ENCODE measurements at regions not wholly inside any gene's neighbourhood (a gene's known extent, or its start where the extent isn't known, plus 50 kb on each side); places are given as distances from the start of the nearest gene placed in this dataset.

DNA sequence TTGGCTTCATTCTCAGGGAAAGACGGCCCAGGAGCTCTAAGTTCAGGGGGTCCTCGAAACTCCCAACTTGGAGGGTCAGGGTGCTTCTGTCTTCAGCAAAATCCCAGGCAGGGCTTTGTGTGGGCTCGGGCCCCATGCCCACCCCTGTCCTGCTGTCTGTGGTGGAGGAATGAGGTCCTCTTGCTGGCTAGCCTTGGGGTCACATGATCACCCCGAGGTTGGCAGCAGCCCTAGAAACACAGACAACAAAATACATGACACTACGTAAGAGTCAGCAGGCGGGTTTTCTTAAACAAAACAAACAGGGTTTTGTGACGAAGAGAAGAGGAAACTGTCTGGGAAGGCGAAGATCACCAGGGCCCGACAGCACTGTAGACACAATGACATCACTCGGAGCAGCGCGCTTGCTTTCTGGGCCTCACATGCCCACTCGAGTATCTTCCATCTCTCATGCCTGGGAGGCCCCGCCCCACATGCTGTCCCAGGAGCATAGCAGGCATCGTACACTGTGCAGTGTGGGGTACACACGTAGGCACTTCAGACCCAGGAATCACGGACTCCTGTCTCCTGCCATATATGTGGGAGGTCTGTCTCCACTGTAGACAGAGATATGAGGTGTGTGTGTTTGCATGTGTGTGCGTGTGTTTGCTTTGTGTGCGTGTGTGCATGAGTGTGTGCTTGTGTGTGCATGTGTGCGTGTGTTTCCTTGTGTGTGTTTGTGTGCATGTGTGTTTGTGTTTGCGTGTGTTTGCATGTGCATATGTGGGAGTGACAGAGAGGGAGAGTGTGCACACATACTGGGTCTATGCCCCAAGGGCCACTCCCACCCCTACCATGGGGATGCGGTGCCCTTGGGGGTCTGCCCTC lies 94.7 kb downstream of the SIK1 start:
- Histone ChIP-seq H3K4me2 (ENCODE audit: low read length) (peak overlapping the region; percentile 42), H3K79me2 (ENCODE audit: control insufficient read depth, insufficient read depth, low read length, poor library complexity) (no peaks in the 10 kb centered on the region), H3K4me1 (ENCODE audit: control insufficient read depth in 1 of 2, insufficient read depth in 2 of 2, low read length in 2 of 2) (peaks cover 21 to 31% of the 10 kb centered on the region in 2 experiments), H3K27ac (ENCODE audit: low read depth, low read length) (peak overlapping the region; percentile 93), H2BK5ac (ENCODE audit: low read depth, low read length, poor library complexity) (peak overlapping the region; percentile 32), H4K8ac (ENCODE audit: low read depth, low read length) (peak overlapping the region; percentile 21), H2BK120ac (ENCODE audit: insufficient read depth, low read length, poor library complexity) (peak overlapping the region; percentile 46), H4K12ac (ENCODE audit: low read depth, low read length) (no peak overlapping the region), H3K36me3 (ENCODE audit: control insufficient read depth in 1 of 2, insufficient read depth in 2 of 2, low read length in 2 of 2) (no peaks in the 10 kb centered on the region), H3K9me3 (ENCODE audit: insufficient read depth, low read depth, low read length) (peaks cover 14% of the 10 kb centered on the region), H3K14ac (ENCODE audit: low read length) (peak overlapping the region; percentile 27), H3K23ac (ENCODE audit: low read length) (no peak overlapping the region), H3K79me1 (ENCODE audit: low read length) (peaks cover 34% of the 10 kb centered on the region), H4K91ac (ENCODE audit: low read depth, low read length) (peak overlapping the region; percentile 55), H3K4ac (ENCODE audit: low read depth, low read length) (no peak overlapping the region), H3K4me3 (ENCODE audit: low read depth, low read length) (peak overlapping the region; percentile 32), H2AFZ (ENCODE audit: insufficient read depth, low read length, poor library complexity) (no peak overlapping the region), H3K18ac (ENCODE audit: low read length) (peak overlapping the region; percentile 2), H2BK12ac (ENCODE audit: low read length) (peak overlapping the region; percentile 51), H3K9ac (ENCODE audit: low read length) (no peak overlapping the region), H2AK5ac (ENCODE audit: low read length) (peak overlapping the region; percentile 56), H3K27me3 (ENCODE audit: insufficient read depth, low read length) (no peaks in the 10 kb centered on the region)
- WGBS (ENCODE audit: extremely low coverage, insufficient coverage, insufficient read length) = no CpG with 5 or more reads among the region's 22 CpGs
- DNase-seq = peak in 1 of 2 donors; percentile 41

DNA sequence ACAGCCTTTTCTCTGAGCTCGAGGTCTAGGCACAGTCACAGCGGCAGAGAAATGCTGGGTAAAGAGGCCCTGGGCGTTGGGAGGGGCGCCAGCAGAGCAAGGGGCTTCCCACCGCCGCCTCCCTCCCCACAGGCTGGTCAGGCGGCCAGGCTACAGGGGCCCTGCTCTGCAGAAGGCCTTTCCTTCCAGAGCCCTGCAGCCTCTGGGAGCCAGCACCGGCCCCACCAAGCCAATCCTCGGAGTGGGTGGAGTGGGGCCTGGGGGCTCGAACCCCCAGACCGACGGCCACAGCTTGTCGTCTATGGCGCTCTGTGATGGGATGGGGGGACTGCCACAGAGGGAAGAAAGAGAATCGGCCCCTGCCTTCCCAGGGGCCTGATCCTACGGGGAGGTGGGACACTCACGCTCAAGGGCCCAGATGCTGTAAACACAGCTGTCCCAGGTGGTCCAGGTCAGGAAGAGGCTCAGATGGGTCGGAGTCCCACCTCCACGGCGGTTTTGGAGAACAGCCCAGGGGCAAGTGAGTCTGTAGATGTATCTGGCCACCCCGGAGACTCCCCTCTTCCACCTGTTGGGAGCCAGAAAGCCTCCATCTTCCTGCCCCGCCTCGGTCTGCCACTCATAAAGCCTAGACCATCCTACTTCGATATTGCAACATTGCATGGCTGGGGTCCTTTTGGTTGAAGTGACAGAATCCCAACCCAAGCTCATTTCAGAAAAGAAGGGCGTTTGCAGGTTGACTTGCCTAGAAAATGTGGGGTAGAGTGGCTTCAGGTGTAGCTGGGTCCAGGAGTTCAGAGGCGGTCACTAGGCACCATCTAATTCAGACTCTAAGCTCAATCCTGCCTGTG lies 95.6 kb downstream of the SIK1 start:
- no peak overlapping the region for H3K4me2 ChIP-seq (ENCODE audit: low read length)
- H3K79me2 ChIP-seq (ENCODE audit: control insufficient read depth, insufficient read depth, low read length, poor library complexity) = no peaks in the 10 kb centered on the region
- H3K4me1 ChIP-seq (ENCODE audit: control insufficient read depth in 1 of 2, insufficient read depth in 2 of 2, low read length in 2 of 2) = peaks cover 21 to 31% of the 10 kb centered on the region in 2 experiments
- H3K27ac ChIP-seq (ENCODE audit: low read depth, low read length) = peak overlapping the region; percentile 93
- peak overlapping the region; percentile 55 for H4K91ac ChIP-seq (ENCODE audit: low read depth, low read length)
- no peak overlapping the region for H2AFZ ChIP-seq (ENCODE audit: insufficient read depth, low read length, poor library complexity)
- H2BK12ac ChIP-seq (ENCODE audit: low read length) = peak overlapping the region; percentile 67
- H3K14ac ChIP-seq (ENCODE audit: low read length) = peak overlapping the region; percentile 41
- peaks cover 34% of the 10 kb centered on the region for H3K79me1 ChIP-seq (ENCODE audit: low read length)
- peak overlapping the region; percentile 46 for H2BK120ac ChIP-seq (ENCODE audit: insufficient read depth, low read length, poor library complexity)
- peak overlapping the region; percentile 21 for H4K8ac ChIP-seq (ENCODE audit: low read depth, low read length)
- H3K4me3 ChIP-seq (ENCODE audit: low read depth, low read length) = no peak overlapping the region
- no CpG with 5 or more reads among the region's 26 CpGs for WGBS (ENCODE audit: extremely low coverage, insufficient coverage, insufficient read length)
- no peak for DNase-seq
- H3K27me3 ChIP-seq (ENCODE audit: insufficient read depth, low read length) = no peaks in the 10 kb centered on the region
- peak overlapping the region; percentile 32 for H2BK5ac ChIP-seq (ENCODE audit: low read depth, low read length, poor library complexity)
- H2AK5ac ChIP-seq (ENCODE audit: low read length) = peak overlapping the region; percentile 56
- H3K4ac ChIP-seq (ENCODE audit: low read depth, low read length) = no peak overlapping the region
- H4K12ac ChIP-seq (ENCODE audit: low read depth, low read length) = no peak overlapping the region
- H3K9me3 ChIP-seq (ENCODE audit: insufficient read depth, low read depth, low read length) = peaks cover 9% of the 10 kb centered on the region
- no peak overlapping the region for H3K23ac ChIP-seq (ENCODE audit: low read length)
- no peak overlapping the region for H3K18ac ChIP-seq (ENCODE audit: low read length)
- H3K9ac ChIP-seq (ENCODE audit: low read length) = no peak overlapping the region
- H3K36me3 ChIP-seq (ENCODE audit: control insufficient read depth in 1 of 2, insufficient read depth in 2 of 2, low read length in 2 of 2) = no peaks in the 10 kb centered on the region

DNA sequence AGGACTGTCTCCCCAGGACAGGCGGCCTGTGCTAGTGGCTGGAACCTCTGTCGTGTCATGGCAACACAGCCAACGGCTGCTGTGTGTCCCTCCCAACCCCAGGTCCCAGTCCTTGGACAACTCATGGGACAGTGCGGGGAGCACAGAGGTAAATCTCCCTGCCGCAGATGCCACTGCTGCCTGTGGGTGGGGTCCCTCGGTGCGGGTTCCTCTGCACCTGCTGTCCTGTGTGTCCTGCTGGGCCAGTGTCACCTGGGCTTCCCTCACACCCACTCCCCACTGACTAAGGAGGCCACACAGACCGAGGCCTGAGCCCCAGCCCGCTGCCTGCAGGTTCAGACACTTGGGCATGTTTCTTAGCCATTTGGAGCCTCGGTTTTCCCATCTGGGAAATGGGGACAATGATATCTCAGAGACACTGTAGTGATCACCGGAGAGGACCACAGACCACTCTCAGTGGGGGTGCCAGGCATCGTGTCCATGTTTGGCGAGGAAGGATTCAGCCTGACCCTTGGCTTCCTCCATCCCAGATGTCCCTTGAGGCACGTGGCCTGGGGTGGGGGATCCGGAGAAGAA lies 96.5 kb downstream of the SIK1 start:
- no peak overlapping the region for H3K4ac ChIP-seq (ENCODE audit: low read depth, low read length)

DNA sequence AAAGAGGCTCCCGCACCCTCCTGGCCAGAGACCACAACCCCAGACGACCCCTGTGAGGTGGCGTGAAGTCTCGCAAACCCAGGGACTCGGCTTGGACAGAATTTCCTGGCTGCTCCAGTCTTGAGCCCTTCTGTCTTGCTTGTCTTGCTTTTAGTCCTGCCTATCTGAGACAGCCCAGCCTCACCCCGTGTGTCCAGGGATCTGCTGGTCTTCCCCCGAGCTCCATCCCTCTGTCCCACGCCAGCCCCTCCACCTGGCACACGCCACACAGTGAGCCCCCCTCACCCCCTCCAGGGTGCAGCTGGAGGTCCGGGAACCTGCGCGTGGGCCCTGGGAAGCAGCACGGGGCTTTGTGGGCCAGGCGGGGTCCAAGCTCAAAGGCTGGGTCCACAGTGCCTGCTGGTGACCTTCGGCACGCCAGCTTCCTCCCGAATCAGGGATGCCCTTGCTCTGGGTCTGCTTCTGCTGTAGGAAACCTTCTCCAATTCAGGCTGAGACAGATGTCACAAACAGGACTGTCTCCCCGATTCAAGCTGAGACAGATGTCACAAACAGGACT lies 97.1 kb downstream of the SIK1 start:
- Histone ChIP-seq H3K23ac (ENCODE audit: low read length) (no peak overlapping the region), H2BK5ac (ENCODE audit: low read depth, low read length, poor library complexity) (no peak overlapping the region), H4K91ac (ENCODE audit: low read depth, low read length) (peak overlapping the region; percentile 25), H3K9ac (ENCODE audit: low read length) (no peak overlapping the region), H3K36me3 (ENCODE audit: control insufficient read depth in 1 of 2, insufficient read depth in 2 of 2, low read length in 2 of 2) (no peaks in the 10 kb centered on the region), H4K8ac (ENCODE audit: low read depth, low read length) (no peak overlapping the region), H3K4me1 (ENCODE audit: control insufficient read depth in 1 of 2, insufficient read depth in 2 of 2, low read length in 2 of 2) (peaks cover 21 to 31% of the 10 kb centered on the region in 2 experiments), H2AFZ (ENCODE audit: insufficient read depth, low read length, poor library complexity) (no peak overlapping the region), H2BK12ac (ENCODE audit: low read length) (no peak overlapping the region), H3K79me1 (ENCODE audit: low read length) (peaks cover 34% of the 10 kb centered on the region), H3K4ac (ENCODE audit: low read depth, low read length) (no peak overlapping the region), H2AK5ac (ENCODE audit: low read length) (peak overlapping the region; percentile 20), H3K27ac (ENCODE audit: low read depth, low read length) (no peak overlapping the region), H3K4me3 (ENCODE audit: low read depth, low read length) (no peak overlapping the region), H3K14ac (ENCODE audit: low read length) (no peak overlapping the region), H3K79me2 (ENCODE audit: control insufficient read depth, insufficient read depth, low read length, poor library complexity) (no peaks in the 10 kb centered on the region), H3K9me3 (ENCODE audit: insufficient read depth, low read depth, low read length) (peaks cover 4% of the 10 kb centered on the region), H3K18ac (ENCODE audit: low read length) (no peak overlapping the region), H4K12ac (ENCODE audit: low read depth, low read length) (no peak overlapping the region), H3K27me3 (ENCODE audit: insufficient read depth, low read length) (no peaks in the 10 kb centered on the region), H2BK120ac (ENCODE audit: insufficient read depth, low read length, poor library complexity) (no peak overlapping the region), H3K4me2 (ENCODE audit: low read length) (no peak overlapping the region)
- WGBS (ENCODE audit: extremely low coverage, insufficient coverage, insufficient read length) = no CpG with 5 or more reads among the region's 18 CpGs
- no peak for DNase-seq

More for the DNA sequence above, 96.5 kb downstream of the SIK1 start:
- H2BK12ac ChIP-seq (ENCODE audit: low read length) = peak overlapping the region; percentile 53
- H2AFZ ChIP-seq (ENCODE audit: insufficient read depth, low read length, poor library complexity) = no peak overlapping the region
- no peaks in the 10 kb centered on the region for H3K36me3 ChIP-seq (ENCODE audit: control insufficient read depth in 1 of 2, insufficient read depth in 2 of 2, low read length in 2 of 2)
- no peak for DNase-seq
- peaks cover 21 to 31% of the 10 kb centered on the region in 2 experiments for H3K4me1 ChIP-seq (ENCODE audit: control insufficient read depth in 1 of 2, insufficient read depth in 2 of 2, low read length in 2 of 2)
- no peak overlapping the region for H3K4me3 ChIP-seq (ENCODE audit: low read depth, low read length)
- H3K9me3 ChIP-seq (ENCODE audit: insufficient read depth, low read depth, low read length) = peaks cover 4% of the 10 kb centered on the region
- no peak overlapping the region for H3K27ac ChIP-seq (ENCODE audit: low read depth, low read length)
- H4K8ac ChIP-seq (ENCODE audit: low read depth, low read length) = no peak overlapping the region
- no peak overlapping the region for H3K4me2 ChIP-seq (ENCODE audit: low read length)
- no peak overlapping the region for H3K9ac ChIP-seq (ENCODE audit: low read length)
- H3K79me1 ChIP-seq (ENCODE audit: low read length) = peaks cover 34% of the 10 kb centered on the region
- H4K91ac ChIP-seq (ENCODE audit: low read depth, low read length) = peak overlapping the region; percentile 25
- no peak overlapping the region for H3K14ac ChIP-seq (ENCODE audit: low read length)
- H3K23ac ChIP-seq (ENCODE audit: low read length) = no peak overlapping the region
- no CpG with 5 or more reads among the region's 15 CpGs for WGBS (ENCODE audit: extremely low coverage, insufficient coverage, insufficient read length)
- H3K27me3 ChIP-seq (ENCODE audit: insufficient read depth, low read length) = no peaks in the 10 kb centered on the region
- H3K18ac ChIP-seq (ENCODE audit: low read length) = no peak overlapping the region
- no peak overlapping the region for H4K12ac ChIP-seq (ENCODE audit: low read depth, low read length)
- H3K79me2 ChIP-seq (ENCODE audit: control insufficient read depth, insufficient read depth, low read length, poor library complexity) = no peaks in the 10 kb centered on the region
- peak overlapping the region; percentile 20 for H2AK5ac ChIP-seq (ENCODE audit: low read length)
- H2BK5ac ChIP-seq (ENCODE audit: low read depth, low read length, poor library complexity) = no peak overlapping the region
- H2BK120ac ChIP-seq (ENCODE audit: insufficient read depth, low read length, poor library complexity) = no peak overlapping the region

All from trophoblast cell (in vitro differentiated cells and primary cell).